GM19463 (cell line): ENCODE measurements at regions not wholly inside any gene's neighbourhood (a gene's known extent, or its start where the extent isn't known, plus 50 kb on each side); places are given as distances from the start of the nearest gene placed in this dataset.
"Not testable (repeated sequence)": the region's sequence is repeated elsewhere in the genome, so short reads cannot be mapped to it uniquely, and the experiment has no call there.

Source experiments
- ATAC-seq: cut with Tn5 transposase; IDR thresholded peaks from one replicate; pipeline ENCODE4 v1.9.1; 2021; ENCODE audit warnings: mild to moderate bottlenecking, moderate library complexity; ENCODE audit not compliant: unreplicated experiment

- ATAC-seq: not testable (repeated sequence)
These were observed 66.5 kb upstream of the IKBKE start for GRCh38 chr1:206403612-206404307.

DNA sequence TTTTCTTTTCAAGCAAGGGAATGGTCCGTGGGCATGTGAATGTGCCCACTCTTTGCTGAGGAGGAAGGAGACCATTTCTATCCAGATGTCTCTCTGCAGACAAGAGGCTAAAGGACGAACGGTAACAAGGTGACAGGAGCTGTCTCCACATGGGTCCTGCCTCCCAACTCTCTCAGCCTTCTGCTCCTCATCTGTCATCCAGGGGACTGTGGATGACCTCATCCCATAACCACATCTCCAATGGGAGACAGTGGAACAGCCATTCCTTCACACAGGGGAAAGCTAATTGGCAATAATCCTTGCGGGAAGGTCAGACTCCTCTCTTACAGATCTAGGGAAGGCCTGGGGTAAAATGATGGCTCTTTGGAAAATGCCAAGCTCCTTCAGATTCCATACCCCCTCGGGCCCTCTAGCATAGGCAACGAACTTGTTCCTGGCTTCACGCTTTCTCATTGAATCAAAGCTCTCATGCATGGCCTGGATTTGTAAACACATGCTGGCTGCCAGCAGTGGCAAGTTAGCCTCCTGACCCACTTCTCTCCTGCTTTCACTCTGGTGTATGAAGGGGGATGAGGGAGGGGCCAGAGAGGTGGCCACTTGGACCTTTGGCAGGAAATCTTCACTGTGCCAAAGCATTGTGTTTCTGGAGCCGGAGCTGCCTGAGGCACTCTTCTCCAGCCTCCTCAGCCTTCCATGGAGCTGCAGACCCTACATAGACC, 65.8 kb upstream of the IKBKE start:
- not testable (repeated sequence) for ATAC-seq

DNA sequence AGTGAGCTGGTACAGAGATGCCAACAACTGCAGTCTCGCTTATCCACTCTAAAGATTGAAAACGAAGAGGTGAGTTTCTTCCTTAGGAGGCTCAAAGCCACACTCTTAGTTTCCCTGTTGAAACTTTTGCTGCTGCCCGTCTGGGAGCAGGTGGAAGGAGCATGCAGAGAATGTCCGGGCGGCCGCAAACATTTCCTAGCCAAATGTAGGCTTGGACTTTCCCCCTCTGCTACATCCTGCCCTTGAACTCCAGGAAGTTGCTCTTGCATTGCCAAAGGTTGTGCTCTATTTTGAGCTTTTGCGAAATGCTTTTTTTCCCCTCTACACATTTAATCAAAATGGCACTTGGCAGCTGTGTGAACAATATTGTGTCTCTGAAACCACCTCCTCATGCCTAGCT, 65.0 kb upstream of the IKBKE start:
- ATAC-seq: not testable (repeated sequence)

DNA sequence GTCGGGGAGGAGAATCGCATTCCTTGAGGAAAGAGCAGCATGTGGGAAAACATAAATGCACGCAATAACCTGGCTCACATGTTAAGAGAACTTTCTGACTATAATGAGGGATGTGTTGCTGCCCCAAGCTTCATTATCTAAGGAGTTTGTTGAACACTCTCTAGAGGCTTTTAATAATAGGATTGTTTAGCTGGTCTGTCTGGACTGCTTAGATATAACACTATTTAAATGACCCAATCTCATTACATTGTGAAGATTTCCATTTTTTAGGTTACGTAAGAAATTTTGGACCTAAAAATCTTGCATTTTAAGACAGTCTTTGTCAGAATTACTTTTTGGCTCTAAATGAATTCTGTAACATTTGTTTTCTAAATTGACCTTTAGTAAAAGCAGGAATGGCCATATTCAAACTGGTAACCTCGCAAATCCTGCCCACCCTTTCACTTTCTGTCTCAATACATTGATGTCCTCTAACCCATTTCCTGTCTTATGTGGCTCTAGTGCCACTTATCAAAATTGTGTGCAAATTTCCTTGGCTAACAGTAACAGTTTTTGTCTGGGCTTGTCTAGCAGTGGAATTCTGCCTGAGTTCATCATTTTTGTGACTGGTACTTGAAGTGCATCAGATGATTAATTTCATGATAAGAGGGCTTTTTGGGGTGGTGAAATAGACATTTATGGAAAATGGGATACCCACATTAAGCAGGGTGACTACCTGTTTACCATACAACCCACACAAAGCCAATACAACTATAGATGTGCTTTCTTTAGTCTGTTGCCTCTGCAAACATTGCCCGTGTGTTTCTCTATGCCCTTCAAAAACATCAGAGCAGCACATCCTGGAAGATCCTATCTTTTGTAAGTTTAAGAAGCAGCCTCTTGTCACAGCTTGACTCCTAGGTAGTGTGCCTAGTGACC, 61.6 kb upstream of the IKBKE start:
- not testable (repeated sequence) for ATAC-seq

DNA sequence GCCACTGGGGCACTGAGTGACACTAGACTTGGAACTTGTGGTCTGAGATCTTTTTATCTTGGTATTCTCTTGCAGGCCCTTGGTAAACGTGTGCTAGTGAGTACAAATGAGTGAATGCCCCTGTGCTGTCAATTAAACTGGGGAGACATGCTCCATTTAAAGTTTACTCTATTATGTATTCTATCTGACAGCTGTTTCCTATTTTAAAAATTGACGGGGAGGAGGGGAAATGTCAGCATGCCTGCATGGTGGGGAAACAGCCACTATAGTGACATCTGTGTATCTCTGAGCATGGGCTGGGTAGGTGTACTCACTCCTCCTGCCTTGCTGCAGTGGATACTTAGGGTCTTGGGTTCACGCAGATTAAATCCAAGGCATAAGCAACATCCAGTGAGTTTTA, 59.0 kb upstream of the IKBKE start:
- no peak for ATAC-seq

- ATAC-seq: no peak
These were observed 54.3 kb upstream of the IKBKE start for GRCh38 chr1:206415942-206416341.

DNA sequence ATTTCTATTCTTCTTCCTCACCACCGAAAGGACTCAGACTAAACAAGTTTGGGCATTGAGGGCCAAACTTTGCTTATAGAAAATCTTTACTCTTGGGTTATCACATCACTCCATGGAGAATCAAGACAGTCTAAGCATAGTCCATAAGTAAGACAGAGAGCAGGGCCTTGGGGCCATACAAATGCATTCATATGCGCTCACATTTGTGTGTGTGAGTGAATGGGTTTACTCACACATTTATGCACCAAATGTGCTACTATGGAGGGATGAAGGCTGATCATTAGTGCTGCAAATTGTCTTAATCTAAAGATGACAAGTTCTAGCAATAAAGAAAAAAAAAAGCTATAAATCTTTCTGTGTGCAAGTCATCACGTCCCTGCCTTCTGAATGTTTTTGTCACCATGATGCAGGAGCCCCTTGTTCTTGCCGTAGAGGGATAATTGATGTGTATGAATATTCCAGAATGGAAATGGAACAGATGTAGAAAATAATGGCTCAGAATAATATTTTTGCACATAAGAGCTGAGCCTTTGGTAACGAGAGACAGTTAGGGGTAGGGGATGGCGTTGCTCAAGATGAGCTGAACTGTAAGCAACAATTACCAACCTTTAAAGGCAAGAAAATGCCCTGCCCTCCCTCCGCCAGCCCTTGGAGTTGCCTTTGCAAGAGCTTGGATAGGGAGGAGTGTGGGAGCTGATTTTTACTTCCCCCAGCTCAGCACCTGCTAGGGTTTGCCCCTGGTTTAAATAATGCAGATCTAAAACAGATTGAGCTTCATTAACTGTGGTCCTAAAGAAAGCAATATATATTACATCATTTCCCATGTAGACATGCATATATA, 52.3 kb upstream of the IKBKE start:
- ATAC-seq: no peak

- ATAC-seq: no peak
These were observed 51.0 kb upstream of the IKBKE start for GRCh38 chr1:206419250-206419649.

DNA sequence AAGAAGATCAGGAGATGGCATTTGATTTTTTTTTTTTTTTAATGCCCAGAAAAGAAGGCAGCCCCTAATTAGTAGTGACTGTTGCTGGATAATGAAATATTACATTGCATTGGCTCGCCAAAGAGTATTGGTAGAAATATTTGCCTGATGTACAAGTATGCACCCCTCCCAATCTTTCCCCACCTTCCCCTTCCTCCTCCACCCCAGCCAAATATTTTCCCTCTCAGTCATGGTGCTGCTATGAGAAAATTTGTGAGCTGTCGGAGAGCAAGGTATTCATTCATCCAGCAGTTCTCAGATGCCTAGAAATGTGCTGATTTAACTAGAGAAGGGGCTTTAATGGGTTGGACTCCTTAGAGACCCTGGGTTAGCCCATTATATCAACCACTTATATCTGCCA, 50.5 kb upstream of the IKBKE start:
- ATAC-seq: no peak

GRCh38 chr1:206420471-206420870, 49.8 kb upstream of the IKBKE start:
- ATAC-seq: no peak
